A673 (cell line): ENCODE measurements at regions not wholly inside any gene's neighbourhood (a gene's known extent, or its start where the extent isn't known, plus 50 kb on each side); places are given as distances from the start of the nearest gene placed in this dataset.

Experiments
- BruUV-seq: library from RNA; stranded (reverse); fragments of 400-500 nt; replicated peaks from 2 replicates; lab custom pipeline; 2021; lab: Mats Ljungman, UMichigan
- CTCF ChIA-PET: fragments of 300-600 bp; sonication (Branson Sonifier 250); formaldehyde crosslinking; loops from one replicate; lab custom pipeline; 2022; ENCODE audit warnings: antibody characterized with exemption; lab: Charles Lee
- POLR2A ChIA-PET: fragments of 300-600 bp; sonication (Branson Sonifier 250); formaldehyde crosslinking; loops from one replicate; lab custom pipeline; 2022; ENCODE audit warnings: antibody characterized with exemption; ENCODE audit not compliant: low non-redundant PET; lab: Charles Lee
- DNase-seq: peaks from one replicate; pipeline ENCODE4 v3.0.0-alpha.2; 2015; ENCODE audit warnings: low spot score
- H3K27ac ChIP-seq: fragments of 200-600 bp; sonication (generic); 2 replicates; pipeline ENCODE4 v1.5.1; 2016; ENCODE audit warnings: mixed run types, low read depth, mild to moderate bottlenecking, mixed read lengths, antibody characterized with exemption, low read length; ENCODE audit not compliant: poor library complexity, severe bottlenecking
- H3K27me3 ChIP-seq: fragments of 200-600 bp; sonication (generic); replicated peaks from 2 replicates; pipeline ENCODE4 v1.6.1; 2017; ENCODE audit warnings: mixed run types, low read depth, mild to moderate bottlenecking, mixed read lengths, antibody characterized with exemption, low read length; ENCODE audit not compliant: insufficient read depth, poor library complexity
- H3K36me3 ChIP-seq: fragments of 200-600 bp; sonication (generic); 2 replicates; pipeline ENCODE4 v1.6.1; 2016; ENCODE audit warnings: mixed run types, mild to moderate bottlenecking, mixed read lengths, antibody characterized with exemption, low read length; ENCODE audit not compliant: insufficient read depth, poor library complexity, severe bottlenecking
- H3K4me1 ChIP-seq: fragments of 200-600 bp; sonication (generic); 2 replicates; pipeline ENCODE4 v1.6.1; 2017; ENCODE audit warnings: mixed run types, mild to moderate bottlenecking, mixed read lengths, antibody characterized with exemption, low read length; ENCODE audit not compliant: insufficient read depth, poor library complexity, severe bottlenecking
- H3K4me3 ChIP-seq: fragments of 200-600 bp; sonication (generic); 2 replicates; pipeline ENCODE4 v1.5.1; 2016; ENCODE audit warnings: low read depth, mixed run types, mild to moderate bottlenecking, mixed read lengths, low read length; ENCODE audit not compliant: poor library complexity, severe bottlenecking
- H3K9me3 ChIP-seq: fragments of 200-600 bp; sonication (generic); 2 replicates; pipeline ENCODE4 v1.6.1; 2016; ENCODE audit warnings: mixed run types, low read depth, mild to moderate bottlenecking, mixed read lengths, antibody characterized with exemption, low read length; ENCODE audit not compliant: poor library complexity, severe bottlenecking
- CTCF ChIP-seq: fragments of 300-800, 200-600 bp; sonication (generic); conservative IDR thresholded peaks from 2 replicates; pipeline ENCODE4 v1.5.1; 2017; ENCODE audit warnings: low read depth, mild to moderate bottlenecking, antibody characterized with exemption, low read length, moderate library complexity, mixed read lengths
- EZH2 ChIP-seq: fragments of 200-600 bp; sonication (generic); IDR thresholded peaks from 2 replicates; pipeline ENCODE4 v1.6.1; 2017; ENCODE audit warnings: borderline replicate concordance, low read depth, mild to moderate bottlenecking, mixed read lengths, antibody characterized with exemption, low read length; ENCODE audit not compliant: poor library complexity, severe bottlenecking
- intact Hi-C: fragments of 100-400 bp; cut with micrococcal nuclease; formaldehyde crosslinking; loops from one replicate; pipeline ENCODE4 v1.10.0; 2022; ENCODE audit not compliant: unreplicated experiment

- H3K9me3 ChIP-seq, result no peaks in the 10 kb centered on the region
- BruUV-seq, result no TSS peak
- no peaks in the 10 kb centered on the region for H3K36me3 ChIP-seq
- intact Hi-C loops, result no loop called here
- ChIA-PET POLR2A (no interaction called here), CTCF (no interaction called here)
- DNase-seq, result no peak
- no peak overlapping the region for H3K4me3 ChIP-seq
- H3K4me1 ChIP-seq, result no peaks in the 10 kb centered on the region
- TF ChIP-seq CTCF (no peak), EZH2 (no peak)
- H3K27ac ChIP-seq, result no peak overlapping the region
- H3K27me3 ChIP-seq, result no peaks in the 10 kb centered on the region
These were observed 609.4 kb downstream of the DTWD2 start for GRCh38 chr5:118378959-118379358.

GRCh38 chr5:118377420-118377819, 610.9 kb downstream of the DTWD2 start:
- Histone ChIP-seq H3K4me1 (no peaks in the 10 kb centered on the region), H3K27me3 (no peaks in the 10 kb centered on the region), H3K36me3 (no peaks in the 10 kb centered on the region), H3K4me3 (no peak overlapping the region), H3K9me3 (no peaks in the 10 kb centered on the region), H3K27ac (no peak overlapping the region)
- BruUV-seq, result no TSS peak
- ChIA-PET POLR2A (no interaction called here), CTCF (no interaction called here)
- no peak for TF ChIP-seq EZH2
- TF ChIP-seq CTCF, result no peak
- intact Hi-C loops, result no loop called here
- no peak for DNase-seq

- Histone ChIP-seq H3K36me3 (no peaks in the 10 kb centered on the region), H3K9me3 (no peaks in the 10 kb centered on the region), H3K4me3 (no peak overlapping the region), H3K4me1 (no peaks in the 10 kb centered on the region), H3K27me3 (no peaks in the 10 kb centered on the region), H3K27ac (no peak overlapping the region)
- intact Hi-C loops, result no loop called here
- TF ChIP-seq CTCF (no peak), EZH2 (no peak)
- ChIA-PET CTCF (no interaction called here), POLR2A (no interaction called here)
- BruUV-seq, result no TSS peak
- no peak for DNase-seq
These were observed 616.1 kb downstream of the DTWD2 start for GRCh38 chr5:118371973-118372831.
